ENCODE measurements at regions not wholly inside any gene's neighbourhood (a gene's known extent, or its start where the extent isn't known, plus 50 kb on each side); places are given as distances from the start of the nearest gene placed in this dataset.
"Not testable (repeated sequence)": the region's sequence is repeated elsewhere in the genome, so short reads cannot be mapped to it uniquely, and the experiment has no call there.

DNA sequence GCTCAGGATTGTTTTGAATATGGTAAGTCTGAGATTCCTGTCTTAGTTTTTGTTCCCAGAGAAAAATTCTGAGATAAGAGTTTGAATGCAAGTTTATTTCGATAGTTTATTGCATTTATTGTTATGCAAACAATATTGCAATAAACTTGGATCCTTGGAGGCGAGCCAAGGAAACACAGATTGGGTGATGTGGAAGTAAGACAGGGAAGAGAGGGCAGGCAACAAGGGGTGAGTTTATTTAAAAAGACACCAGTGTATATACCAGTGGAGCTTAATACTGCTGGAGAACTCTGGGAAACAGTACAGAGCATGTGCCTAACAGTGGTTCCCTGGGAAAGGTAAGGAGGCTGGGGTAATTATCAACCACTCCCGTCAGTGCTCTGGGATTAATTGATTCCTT, 87.5 kb upstream of the NEDD4L start:
- Histone ChIP-seq H3K27ac (no peak overlapping the region), H3K4me3 (no peak overlapping the region)
- no peak for DNase-seq (ENCODE audit: low spot score)
- TF ChIP-seq, protein P1, sequence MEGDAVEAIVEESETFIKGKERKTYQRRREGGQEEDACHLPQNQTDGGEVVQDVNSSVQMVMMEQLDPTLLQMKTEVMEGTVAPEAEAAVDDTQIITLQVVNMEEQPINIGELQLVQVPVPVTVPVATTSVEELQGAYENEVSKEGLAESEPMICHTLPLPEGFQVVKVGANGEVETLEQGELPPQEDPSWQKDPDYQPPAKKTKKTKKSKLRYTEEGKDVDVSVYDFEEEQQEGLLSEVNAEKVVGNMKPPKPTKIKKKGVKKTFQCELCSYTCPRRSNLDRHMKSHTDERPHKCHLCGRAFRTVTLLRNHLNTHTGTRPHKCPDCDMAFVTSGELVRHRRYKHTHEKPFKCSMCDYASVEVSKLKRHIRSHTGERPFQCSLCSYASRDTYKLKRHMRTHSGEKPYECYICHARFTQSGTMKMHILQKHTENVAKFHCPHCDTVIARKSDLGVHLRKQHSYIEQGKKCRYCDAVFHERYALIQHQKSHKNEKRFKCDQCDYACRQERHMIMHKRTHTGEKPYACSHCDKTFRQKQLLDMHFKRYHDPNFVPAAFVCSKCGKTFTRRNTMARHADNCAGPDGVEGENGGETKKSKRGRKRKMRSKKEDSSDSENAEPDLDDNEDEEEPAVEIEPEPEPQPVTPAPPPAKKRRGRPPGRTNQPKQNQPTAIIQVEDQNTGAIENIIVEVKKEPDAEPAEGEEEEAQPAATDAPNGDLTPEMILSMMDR (IDR thresholded peaks at IDR 0.05) = no peak

DNA sequence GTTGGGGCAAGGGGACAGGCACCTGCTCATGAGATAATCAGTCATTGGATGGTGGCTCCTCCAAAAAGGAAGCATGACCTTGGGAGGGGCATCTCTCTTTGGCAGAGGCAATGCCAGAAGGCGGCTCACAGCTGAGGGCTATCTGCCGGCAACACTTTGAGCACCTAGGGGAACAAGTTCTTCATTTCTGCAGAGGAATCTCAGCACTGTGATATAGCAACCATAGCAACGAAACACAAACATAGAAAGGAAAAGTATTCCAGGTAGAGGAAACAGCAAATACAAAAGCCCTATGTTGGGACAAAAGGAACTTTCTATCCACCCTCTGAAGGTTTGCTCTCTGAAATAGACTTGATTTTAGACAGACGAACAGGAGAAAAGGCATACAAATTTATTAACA, 89.1 kb upstream of the NEDD4L start:
- H3K4me3 ChIP-seq = no peak overlapping the region
- TF ChIP-seq, protein P1 (IDR thresholded peaks at IDR 0.05) = no peak
- no peak overlapping the region for H3K27ac ChIP-seq
- DNase-seq (ENCODE audit: low spot score) = no peak

DNA sequence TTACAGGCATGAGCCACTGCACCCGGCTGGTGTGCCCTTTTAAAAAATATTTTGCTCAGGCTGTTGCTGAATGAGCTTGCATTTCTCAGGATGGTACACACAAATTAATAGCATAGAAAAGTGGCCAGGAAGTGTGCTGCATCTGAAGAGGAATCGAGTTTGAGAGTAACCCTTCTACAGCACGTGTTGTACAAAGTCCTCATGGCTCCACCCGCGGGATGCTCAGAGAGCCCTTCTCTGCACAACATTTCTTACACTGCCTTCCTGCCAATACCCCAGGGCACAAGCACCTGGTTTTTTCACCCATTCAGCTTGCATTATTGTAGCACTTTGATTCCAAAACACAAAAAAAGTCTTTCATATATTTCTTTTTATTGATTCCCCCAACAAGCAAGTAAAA, 90.1 kb upstream of the NEDD4L start:
- H3K4me3 ChIP-seq = no peak overlapping the region
- TF ChIP-seq, protein P1 (IDR thresholded peaks at IDR 0.05) = no peak
- no peak for DNase-seq (ENCODE audit: low spot score)
- H3K27ac ChIP-seq = no peak overlapping the region

DNA sequence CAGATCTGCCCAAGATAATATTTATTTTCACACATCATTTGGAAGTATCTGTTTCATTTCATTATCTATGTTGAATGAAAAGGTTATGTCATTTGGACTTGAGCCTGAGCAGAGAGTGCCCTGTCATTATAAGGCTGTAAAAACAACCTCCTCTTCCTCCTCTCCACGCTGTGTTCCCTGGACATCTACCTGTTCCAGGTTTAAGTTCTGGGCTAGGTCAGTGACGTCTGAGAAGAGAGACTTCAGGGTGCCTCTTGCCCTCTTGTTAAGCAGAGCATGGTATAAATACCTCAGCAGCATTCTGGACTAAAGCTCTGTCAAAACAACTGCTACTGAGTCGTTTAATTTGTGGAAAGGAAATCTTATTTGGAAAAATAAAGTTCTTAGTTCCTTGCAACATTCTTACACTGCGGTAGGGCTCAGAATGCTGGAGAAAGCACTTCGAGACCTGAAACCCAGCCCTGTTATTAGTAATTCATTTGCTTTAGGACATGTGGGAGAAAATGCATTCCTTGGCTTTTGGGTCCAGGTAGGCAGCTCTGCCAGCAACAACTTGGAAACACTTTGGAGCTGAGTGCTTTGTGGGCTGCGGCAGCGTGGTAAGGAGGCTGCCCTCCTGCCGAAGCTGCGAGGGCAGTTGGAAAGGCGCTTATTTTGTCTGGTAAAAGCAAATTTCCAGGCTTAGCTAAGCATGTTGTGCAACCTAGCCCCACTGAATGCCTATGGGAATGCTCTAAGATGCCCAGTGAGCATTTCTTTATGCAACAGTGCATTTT, 91.8 kb upstream of the NEDD4L start:
- DNase-seq (ENCODE audit: low spot score) = no peak
- TF ChIP-seq, protein P1 (IDR thresholded peaks at IDR 0.05) = no peak
- Histone ChIP-seq H3K27ac (no peak overlapping the region), H3K4me3 (no peak overlapping the region)

DNA sequence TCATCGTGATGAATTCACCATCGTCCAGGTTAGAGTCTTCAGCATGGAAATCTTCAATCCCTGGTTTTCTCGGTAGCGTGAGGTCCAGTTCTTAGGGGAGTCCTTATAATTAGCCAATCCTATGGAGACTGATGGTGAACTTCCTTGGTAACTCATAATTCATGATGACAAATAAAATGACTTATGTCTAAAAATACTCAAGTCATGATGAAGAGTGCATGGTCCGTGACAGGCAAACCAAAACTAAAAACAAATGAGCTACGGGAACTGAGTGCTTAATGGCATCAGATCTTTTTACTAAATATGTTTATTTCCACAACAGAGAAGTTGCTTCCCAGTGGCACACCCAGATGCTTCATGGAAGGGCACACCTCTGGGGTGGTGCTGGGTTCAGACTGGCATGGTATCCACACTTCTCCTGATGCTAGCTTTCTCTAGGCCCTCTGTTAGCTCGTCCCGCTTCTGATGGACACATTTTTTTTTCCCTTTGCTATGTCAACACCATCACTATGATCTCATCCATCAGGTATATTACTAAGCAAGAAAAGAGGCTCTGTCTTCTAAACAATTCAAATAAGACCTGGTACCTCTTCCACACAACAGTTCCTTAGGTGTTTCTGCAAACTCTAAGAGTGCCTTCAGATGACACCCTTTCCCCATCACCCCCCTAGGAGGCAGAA, 92.8 kb upstream of the NEDD4L start:
- Histone ChIP-seq H3K27ac (no peak overlapping the region), H3K4me3 (no peak overlapping the region)
- TF ChIP-seq, protein P1 (IDR thresholded peaks at IDR 0.05) = no peak
- DNase-seq (ENCODE audit: low spot score) = no peak

DNA sequence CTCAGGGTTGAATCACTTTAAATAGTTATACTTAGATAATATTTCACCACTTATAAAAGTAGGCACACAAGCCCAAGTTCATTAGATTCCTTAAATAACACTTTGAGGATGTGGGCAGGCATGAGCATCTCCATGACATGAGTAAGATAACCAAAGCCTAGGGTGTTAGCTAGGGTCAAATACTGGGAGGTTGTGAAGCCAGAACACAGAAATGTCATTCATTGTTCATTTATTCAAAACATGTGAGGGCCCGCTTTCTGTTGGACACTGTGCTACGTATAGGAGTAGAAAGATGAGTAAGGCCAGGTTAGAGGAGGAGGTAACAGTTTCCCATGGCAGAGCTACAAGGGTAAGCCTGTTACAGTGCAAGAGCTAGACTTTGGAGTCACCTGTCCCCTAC, 93.5 kb upstream of the NEDD4L start:
- Histone ChIP-seq H3K4me3 (no peak overlapping the region), H3K27ac (no peak overlapping the region)
- DNase-seq (ENCODE audit: low spot score) = no peak
- TF ChIP-seq, protein P1 (IDR thresholded peaks at IDR 0.05) = no peak

DNA sequence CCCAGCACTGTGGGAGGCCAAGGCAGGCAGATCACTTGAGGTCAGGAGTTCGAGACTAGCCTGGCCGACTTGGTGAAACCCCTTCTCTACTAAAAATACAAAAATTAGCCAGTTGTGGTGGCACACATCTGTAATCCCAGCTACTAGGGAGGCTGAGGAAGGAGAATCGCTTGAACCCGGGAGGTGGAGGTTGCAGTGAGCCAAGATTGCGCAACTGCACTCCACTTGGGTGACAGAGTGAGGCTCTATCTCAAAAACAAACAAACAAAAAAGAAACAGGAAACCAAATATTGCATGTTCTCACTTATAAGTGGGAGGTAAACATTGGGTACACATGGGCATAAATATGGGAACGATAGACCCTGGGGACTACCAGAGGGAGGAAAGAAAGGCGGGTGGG, 94.7 kb upstream of the NEDD4L start:
- H3K27ac ChIP-seq; DNase-seq (ENCODE audit: low spot score); H3K4me3 ChIP-seq: not testable (repeated sequence)
